ENCODE measurements at regions not wholly inside any gene's neighbourhood (a gene's known extent, or its start where the extent isn't known, plus 50 kb on each side); places are given as distances from the start of the nearest gene placed in this dataset.

DNA sequence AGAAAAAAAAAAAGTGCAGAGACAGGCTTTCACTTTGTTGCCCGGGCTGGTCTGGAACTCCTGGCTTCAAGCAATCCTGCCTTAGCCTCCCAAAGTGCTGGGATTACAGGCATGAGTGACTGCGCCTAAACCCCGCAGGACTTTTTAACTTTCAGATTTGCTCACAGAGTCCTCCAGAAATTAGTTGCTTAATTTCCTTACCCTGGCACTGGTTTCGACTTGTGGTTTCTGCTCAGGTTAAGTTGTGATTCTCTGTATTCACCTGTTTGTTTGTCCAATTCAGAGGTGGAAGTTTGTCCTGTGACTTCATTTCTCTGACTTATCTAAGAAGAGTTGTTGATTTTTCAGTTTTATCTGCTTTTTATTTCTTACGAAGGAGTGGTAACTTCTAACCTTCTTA is 238.1 kb downstream of the TMEM182 start:
- Histone ChIP-seq H3K4me1 (no peaks in the 10 kb centered on the region), H3K9me3 (no peaks in the 10 kb centered on the region), H3K4me3 (no peak overlapping the region), H3K27me3 (no peaks in the 10 kb centered on the region), H3K27ac (no peak overlapping the region), H3K36me3 (no peaks in the 10 kb centered on the region)
- 92 to 93% methylated on average over 5 of the region's 5 CpGs for WGBS, 2 donors
- no peak for ATAC-seq (ENCODE audit: low FRiP score in 2 of 2)
- TF ChIP-seq POLR2A (IDR thresholded peaks at IDR 0.05) (no peak), EP300 (IDR thresholded peaks at IDR 0.05) (no peak), POLR2AphosphoS5 (IDR thresholded peaks at IDR 0.05) (no peak)
- TF ChIP-seq, protein P1, sequence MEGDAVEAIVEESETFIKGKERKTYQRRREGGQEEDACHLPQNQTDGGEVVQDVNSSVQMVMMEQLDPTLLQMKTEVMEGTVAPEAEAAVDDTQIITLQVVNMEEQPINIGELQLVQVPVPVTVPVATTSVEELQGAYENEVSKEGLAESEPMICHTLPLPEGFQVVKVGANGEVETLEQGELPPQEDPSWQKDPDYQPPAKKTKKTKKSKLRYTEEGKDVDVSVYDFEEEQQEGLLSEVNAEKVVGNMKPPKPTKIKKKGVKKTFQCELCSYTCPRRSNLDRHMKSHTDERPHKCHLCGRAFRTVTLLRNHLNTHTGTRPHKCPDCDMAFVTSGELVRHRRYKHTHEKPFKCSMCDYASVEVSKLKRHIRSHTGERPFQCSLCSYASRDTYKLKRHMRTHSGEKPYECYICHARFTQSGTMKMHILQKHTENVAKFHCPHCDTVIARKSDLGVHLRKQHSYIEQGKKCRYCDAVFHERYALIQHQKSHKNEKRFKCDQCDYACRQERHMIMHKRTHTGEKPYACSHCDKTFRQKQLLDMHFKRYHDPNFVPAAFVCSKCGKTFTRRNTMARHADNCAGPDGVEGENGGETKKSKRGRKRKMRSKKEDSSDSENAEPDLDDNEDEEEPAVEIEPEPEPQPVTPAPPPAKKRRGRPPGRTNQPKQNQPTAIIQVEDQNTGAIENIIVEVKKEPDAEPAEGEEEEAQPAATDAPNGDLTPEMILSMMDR (IDR thresholded peaks at IDR 0.05) = no peak
- no peak for DNase-seq

DNA sequence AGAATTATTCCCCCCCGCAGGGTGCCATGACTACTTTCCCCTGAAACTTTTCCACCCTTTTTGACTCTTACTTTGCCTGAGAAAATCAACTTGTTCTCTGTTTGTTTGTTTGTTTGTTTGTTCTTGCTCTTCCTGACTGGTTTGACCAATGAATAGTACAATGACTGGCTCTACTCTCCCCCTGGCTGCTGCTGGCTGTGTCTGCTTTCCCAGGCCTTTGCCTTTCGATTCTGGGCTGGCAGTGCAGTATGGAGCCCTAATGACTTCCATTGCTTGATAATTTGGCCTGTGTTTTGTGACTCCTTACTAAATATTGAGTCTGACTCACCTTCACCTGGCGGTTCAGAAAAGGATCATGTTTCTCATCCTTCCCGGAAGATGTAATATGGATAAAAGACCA is 241.1 kb downstream of the TMEM182 start:
- H3K4me3 ChIP-seq = no peak overlapping the region
- 84 to 88% methylated on average over 4 of the region's 4 CpGs for WGBS, 2 donors
- DNase-seq (no peak), ATAC-seq (ENCODE audit: low FRiP score in 2 of 2) (no peak)
- no peaks in the 10 kb centered on the region for H3K4me1 ChIP-seq
- no peaks in the 10 kb centered on the region for H3K27me3 ChIP-seq
- H3K9me3 ChIP-seq = no peaks in the 10 kb centered on the region
- TF ChIP-seq EP300 (IDR thresholded peaks at IDR 0.05) (no peak), POLR2A (IDR thresholded peaks at IDR 0.05) (no peak), POLR2AphosphoS5 (IDR thresholded peaks at IDR 0.05) (no peak)
- TF ChIP-seq, protein P1 (IDR thresholded peaks at IDR 0.05) = no peak
- no peak overlapping the region for H3K27ac ChIP-seq
- H3K36me3 ChIP-seq = no peaks in the 10 kb centered on the region

DNA sequence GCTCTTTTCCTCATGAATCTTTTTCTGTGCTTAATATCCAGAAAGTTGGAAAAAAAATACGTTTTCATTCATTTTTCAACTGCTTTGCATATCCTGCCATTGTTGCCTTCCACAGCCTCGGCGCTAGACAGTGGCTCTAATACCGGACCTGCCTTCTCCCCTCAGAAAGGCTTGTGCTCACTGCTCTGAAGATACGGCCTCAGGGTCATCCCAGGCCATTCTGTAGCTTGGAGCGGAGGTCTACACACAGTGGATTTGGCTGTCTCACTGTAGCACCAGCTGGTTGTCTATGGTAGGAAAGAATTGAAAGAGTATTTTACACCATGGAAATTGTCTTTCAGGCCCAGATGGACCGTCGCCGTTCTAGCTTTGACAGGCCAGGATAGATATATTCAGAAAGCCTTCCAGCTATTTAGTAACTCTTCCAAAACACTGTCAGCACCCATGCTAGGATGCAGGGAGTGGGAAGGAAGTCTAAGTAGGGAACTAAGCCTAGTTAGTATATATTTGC is 242.0 kb downstream of the TMEM182 start:
- 80 to 87% methylated on average over 9 of the region's 9 CpGs for WGBS, 2 donors
- Histone ChIP-seq H3K4me3 (no peak overlapping the region), H3K9me3 (no peaks in the 10 kb centered on the region), H3K27me3 (no peaks in the 10 kb centered on the region), H3K36me3 (no peaks in the 10 kb centered on the region), H3K4me1 (no peaks in the 10 kb centered on the region), H3K27ac (no peak overlapping the region)
- no peak for ATAC-seq (ENCODE audit: low FRiP score in 2 of 2)
- no peak for DNase-seq
- no peak for TF ChIP-seq POLR2AphosphoS5 (IDR thresholded peaks at IDR 0.05)
- TF ChIP-seq POLR2A (IDR thresholded peaks at IDR 0.05) = no peak
- TF ChIP-seq EP300 (IDR thresholded peaks at IDR 0.05) = no peak
- TF ChIP-seq, protein P1 (IDR thresholded peaks at IDR 0.05) = no peak

DNA sequence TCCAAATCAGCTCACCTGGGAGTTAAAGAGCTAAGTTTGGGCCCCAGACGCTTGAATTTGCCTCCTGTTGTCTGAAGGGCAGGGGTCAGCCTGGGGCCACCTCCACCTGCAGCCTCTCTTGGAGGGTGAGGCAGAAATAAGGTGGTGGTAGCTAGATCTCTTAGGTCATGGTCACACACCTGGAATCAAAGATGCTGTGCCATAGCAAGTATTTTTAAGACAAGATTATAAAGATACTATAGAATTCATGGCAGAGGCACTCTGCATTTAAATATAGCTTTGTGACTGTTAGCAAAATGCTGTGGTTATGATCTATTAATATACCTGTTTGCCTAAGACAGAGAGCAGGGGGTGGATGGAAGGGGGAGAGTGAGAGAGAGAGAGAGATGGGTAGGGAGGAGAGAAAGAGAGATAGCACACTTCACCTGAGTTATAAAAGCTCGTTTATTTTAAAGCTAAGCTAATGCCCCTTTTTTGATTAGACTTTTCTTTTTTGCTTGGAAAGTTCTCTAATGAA is 242.7 kb downstream of the TMEM182 start:
- no peak overlapping the region for H3K27ac ChIP-seq
- TF ChIP-seq, protein P1 (IDR thresholded peaks at IDR 0.05) = no peak
- no peak for TF ChIP-seq POLR2AphosphoS5 (IDR thresholded peaks at IDR 0.05)
- no peak for TF ChIP-seq EP300 (IDR thresholded peaks at IDR 0.05)
- no peak for TF ChIP-seq POLR2A (IDR thresholded peaks at IDR 0.05)
- no peaks in the 10 kb centered on the region for H3K4me1 ChIP-seq
- DNase-seq = no peak
- H3K9me3 ChIP-seq = no peaks in the 10 kb centered on the region
- WGBS, 2 donors = 59 to 65% methylated on average over 2 of the region's 2 CpGs
- no peaks in the 10 kb centered on the region for H3K27me3 ChIP-seq
- H3K4me3 ChIP-seq = no peak overlapping the region
- no peak for ATAC-seq (ENCODE audit: low FRiP score in 2 of 2)
- H3K36me3 ChIP-seq = no peaks in the 10 kb centered on the region

DNA sequence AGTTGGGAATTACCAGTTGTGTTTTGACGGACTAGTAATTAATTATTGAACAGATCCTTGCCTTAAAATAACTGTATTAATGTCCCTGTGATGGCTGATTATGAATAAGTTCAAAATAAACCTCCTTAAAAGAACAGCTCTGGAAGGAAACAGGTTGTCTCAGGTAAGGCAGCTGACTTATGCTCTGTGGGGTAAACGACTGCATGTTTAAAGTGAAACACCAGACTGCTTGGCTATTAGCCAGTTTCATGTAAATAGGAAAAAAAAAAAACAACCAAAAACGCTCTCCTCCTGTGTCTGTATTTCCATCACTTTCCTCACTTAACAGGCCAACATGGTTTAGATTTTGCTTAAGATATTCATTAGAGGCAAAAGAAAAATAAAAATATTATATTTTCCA is 243.6 kb downstream of the TMEM182 start:
- Histone ChIP-seq H3K4me1 (no peaks in the 10 kb centered on the region), H3K27ac (no peak overlapping the region), H3K27me3 (no peaks in the 10 kb centered on the region), H3K4me3 (no peak overlapping the region), H3K36me3 (no peaks in the 10 kb centered on the region), H3K9me3 (no peaks in the 10 kb centered on the region)
- WGBS, 2 donors = 56 to 65% methylated on average over 3 of the region's 3 CpGs
- no peak for DNase-seq
- no peak for TF ChIP-seq EP300 (IDR thresholded peaks at IDR 0.05)
- TF ChIP-seq, protein P1 (IDR thresholded peaks at IDR 0.05) = no peak
- no peak for ATAC-seq (ENCODE audit: low FRiP score in 2 of 2)
